ENCODE measurements at regions not wholly inside any gene's neighbourhood (a gene's known extent, or its start where the extent isn't known, plus 50 kb on each side); places are given as distances from the start of the nearest gene placed in this dataset.
"Not testable (repeated sequence)": the region's sequence is repeated elsewhere in the genome, so short reads cannot be mapped to it uniquely, and the experiment has no call there.

DNA sequence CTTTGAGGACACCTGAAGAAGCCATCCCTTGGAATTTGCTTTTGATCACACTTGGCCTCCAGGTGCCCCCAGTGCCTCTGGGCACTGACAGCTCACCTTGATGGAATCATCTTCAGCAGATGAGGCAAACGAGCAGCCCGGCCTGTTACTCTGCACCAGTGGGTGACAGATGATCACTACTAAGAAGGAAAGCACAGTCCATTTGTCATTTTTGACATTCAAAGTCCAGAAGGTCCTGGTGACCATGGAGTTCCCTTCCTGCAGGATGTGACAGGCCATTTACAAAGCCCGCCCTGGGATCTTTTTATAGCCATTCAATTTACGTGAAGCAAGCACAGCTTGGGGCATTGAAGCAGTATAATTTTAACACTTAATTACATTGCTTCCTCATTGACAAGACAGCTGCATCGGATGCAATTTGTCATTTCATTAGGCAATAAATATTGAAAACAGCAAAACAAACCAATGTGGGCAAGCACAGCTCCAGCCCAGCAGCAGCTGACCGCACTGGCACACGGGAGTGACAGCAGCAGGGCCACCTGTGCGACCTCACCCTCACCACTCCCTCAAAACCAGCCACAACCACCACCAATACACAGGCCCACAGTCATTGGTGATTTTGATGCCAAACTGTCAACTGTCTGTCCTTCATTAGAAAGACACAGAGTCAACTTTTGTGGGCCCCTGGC, 76.0 kb upstream of the SLC66A3 start:
- no peaks in the 10 kb centered on the region for H3K9me3 ChIP-seq (ENCODE audit: low read length)
- H3K27me3 ChIP-seq (ENCODE audit: control insufficient read depth in 1 of 2, insufficient read depth in 2 of 2, low read length in 2 of 2) = no peaks in the 10 kb centered on the region
- H3K4me3 ChIP-seq (ENCODE audit: low read depth in 1 of 2, low read length in 2 of 2) = no peak overlapping the region
- no peaks in the 10 kb centered on the region for H3K36me3 ChIP-seq (ENCODE audit: insufficient read depth, low read length)
- H3K9ac ChIP-seq (ENCODE audit: low read length) = no peak overlapping the region
- H3K27ac ChIP-seq (ENCODE audit: low read depth, low read length) = no peak overlapping the region
- no peaks in the 10 kb centered on the region for H3K4me1 ChIP-seq (ENCODE audit: insufficient read depth, low read length)

DNA sequence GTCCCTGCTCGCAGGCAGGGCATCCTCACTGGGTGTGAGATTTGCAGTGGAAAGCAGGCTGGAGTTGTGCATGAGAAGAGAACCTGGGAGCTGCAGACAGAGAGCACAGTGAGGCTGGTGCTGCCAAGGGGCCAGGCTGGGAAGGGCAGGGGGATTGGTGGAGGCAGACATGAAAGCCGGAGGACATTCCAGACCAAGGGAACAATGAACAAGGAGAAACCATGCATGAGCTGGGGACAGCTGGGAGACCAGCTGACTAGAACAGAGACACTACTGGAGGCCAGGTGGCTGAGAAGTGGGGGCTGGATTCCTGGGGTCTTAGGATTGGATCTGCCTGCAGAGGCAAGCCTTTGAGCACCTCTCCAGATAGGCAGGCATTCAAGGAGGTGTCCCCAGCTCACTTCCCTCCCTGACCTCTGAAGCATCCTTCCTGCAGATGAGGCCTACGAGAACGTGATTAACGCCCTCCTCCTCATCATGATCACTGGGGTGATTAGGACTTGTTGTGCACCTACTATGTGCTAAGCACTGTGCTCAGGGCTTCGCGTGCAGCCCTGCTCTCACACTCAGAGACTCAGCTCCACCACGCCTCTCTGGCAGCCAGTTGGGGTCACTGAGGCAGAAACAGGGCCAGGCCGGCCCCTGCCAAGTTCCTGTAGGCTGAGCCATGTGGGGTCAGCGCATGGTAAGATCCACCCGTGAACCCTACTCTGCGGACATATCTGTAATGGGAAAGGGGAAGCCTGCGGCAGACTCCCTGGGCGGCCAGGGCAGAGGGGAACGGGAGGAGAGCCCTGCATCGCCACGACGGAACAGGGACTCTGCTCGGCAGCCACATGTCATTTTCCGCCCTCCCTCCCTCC, 74.8 kb upstream of the SLC66A3 start:
- Histone ChIP-seq H3K9me3 (ENCODE audit: low read length) (no peaks in the 10 kb centered on the region), H3K4me3 (ENCODE audit: low read depth in 1 of 2, low read length in 2 of 2) (no peak overlapping the region), H3K27ac (ENCODE audit: low read depth, low read length) (no peak overlapping the region), H3K9ac (ENCODE audit: low read length) (no peak overlapping the region), H3K4me1 (ENCODE audit: insufficient read depth, low read length) (no peaks in the 10 kb centered on the region), H3K27me3 (ENCODE audit: control insufficient read depth in 1 of 2, insufficient read depth in 2 of 2, low read length in 2 of 2) (no peaks in the 10 kb centered on the region), H3K36me3 (ENCODE audit: insufficient read depth, low read length) (no peaks in the 10 kb centered on the region)

GRCh38 chr2:11082880-11083279, 72.4 kb upstream of the SLC66A3 start:
- H3K27me3 ChIP-seq (ENCODE audit: control insufficient read depth in 1 of 2, insufficient read depth in 2 of 2, low read length in 2 of 2) = no peaks in the 10 kb centered on the region
- H3K4me1 ChIP-seq (ENCODE audit: insufficient read depth, low read length) = no peaks in the 10 kb centered on the region
- H3K36me3 ChIP-seq (ENCODE audit: insufficient read depth, low read length) = no peaks in the 10 kb centered on the region
- no peak overlapping the region for H3K9ac ChIP-seq (ENCODE audit: low read length)
- no peak overlapping the region for H3K27ac ChIP-seq (ENCODE audit: low read depth, low read length)
- no peak overlapping the region for H3K4me3 ChIP-seq (ENCODE audit: low read depth in 1 of 2, low read length in 2 of 2)
- H3K9me3 ChIP-seq (ENCODE audit: low read length) = no peaks in the 10 kb centered on the region

GRCh38 chr2:11088821-11089220, 66.4 kb upstream of the SLC66A3 start:
- not testable (repeated sequence) for H3K36me3 ChIP-seq (ENCODE audit: insufficient read depth, low read length)

GRCh38 chr2:11090187-11090586, 65.1 kb upstream of the SLC66A3 start:
- Histone ChIP-seq H3K27ac (ENCODE audit: low read depth, low read length) (no peak overlapping the region), H3K4me3 (ENCODE audit: low read depth in 1 of 2, low read length in 2 of 2) (no peak overlapping the region), H3K4me1 (ENCODE audit: insufficient read depth, low read length) (no peaks in the 10 kb centered on the region), H3K9me3 (ENCODE audit: low read length) (no peaks in the 10 kb centered on the region), H3K27me3 (ENCODE audit: control insufficient read depth in 1 of 2, insufficient read depth in 2 of 2, low read length in 2 of 2) (no peaks in the 10 kb centered on the region), H3K9ac (ENCODE audit: low read length) (no peak overlapping the region), H3K36me3 (ENCODE audit: insufficient read depth, low read length) (no peaks in the 10 kb centered on the region)

More at GRCh38 chr2:11088821-11089220, 66.4 kb upstream of the SLC66A3 start:
- H3K27me3 ChIP-seq (ENCODE audit: control insufficient read depth in 1 of 2, insufficient read depth in 2 of 2, low read length in 2 of 2); H3K4me1 ChIP-seq (ENCODE audit: insufficient read depth, low read length); H3K9me3 ChIP-seq (ENCODE audit: low read length); H3K9ac ChIP-seq (ENCODE audit: low read length); H3K27ac ChIP-seq (ENCODE audit: low read depth, low read length); H3K4me3 ChIP-seq (ENCODE audit: low read depth in 1 of 2, low read length in 2 of 2): not testable (repeated sequence)

DNA sequence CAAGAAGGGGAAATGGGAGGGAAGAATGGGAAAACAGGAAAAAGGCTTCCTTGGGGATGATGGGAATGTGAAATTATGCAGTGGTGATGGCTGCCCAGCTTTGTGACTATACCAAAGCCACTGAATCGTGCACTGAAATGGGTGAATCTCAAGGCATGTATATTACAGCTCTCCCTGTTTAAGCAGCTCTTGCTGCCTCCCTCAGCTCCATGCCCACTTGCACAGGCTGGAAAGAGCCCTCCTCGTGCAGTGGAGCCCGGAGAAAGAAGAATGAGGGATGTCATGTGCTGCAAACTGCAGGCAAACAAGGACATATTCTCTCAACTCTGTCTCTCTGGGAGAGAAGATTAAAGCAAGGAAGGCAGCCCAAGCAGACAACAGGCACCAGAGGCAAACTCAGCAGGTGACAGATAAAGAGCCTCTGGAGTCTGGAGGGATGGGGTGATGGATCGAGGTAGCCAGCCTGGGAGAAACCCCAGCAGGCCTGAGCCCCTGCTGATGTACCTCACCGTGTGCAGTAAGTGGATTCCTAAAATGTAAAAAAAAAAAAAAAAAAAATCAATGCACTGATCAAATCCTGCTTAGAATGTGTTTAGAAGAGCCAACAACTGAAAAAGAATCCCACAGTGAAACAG, 62.4 kb upstream of the SLC66A3 start:
- H3K27me3 ChIP-seq (ENCODE audit: control insufficient read depth in 1 of 2, insufficient read depth in 2 of 2, low read length in 2 of 2) = no peaks in the 10 kb centered on the region
- H3K9me3 ChIP-seq (ENCODE audit: low read length) = no peaks in the 10 kb centered on the region
- H3K9ac ChIP-seq (ENCODE audit: low read length) = no peak overlapping the region
- H3K4me3 ChIP-seq (ENCODE audit: low read depth in 1 of 2, low read length in 2 of 2) = no peak overlapping the region
- H3K4me1 ChIP-seq (ENCODE audit: insufficient read depth, low read length) = no peaks in the 10 kb centered on the region
- H3K27ac ChIP-seq (ENCODE audit: low read depth, low read length) = no peak overlapping the region
- no peaks in the 10 kb centered on the region for H3K36me3 ChIP-seq (ENCODE audit: insufficient read depth, low read length)

DNA sequence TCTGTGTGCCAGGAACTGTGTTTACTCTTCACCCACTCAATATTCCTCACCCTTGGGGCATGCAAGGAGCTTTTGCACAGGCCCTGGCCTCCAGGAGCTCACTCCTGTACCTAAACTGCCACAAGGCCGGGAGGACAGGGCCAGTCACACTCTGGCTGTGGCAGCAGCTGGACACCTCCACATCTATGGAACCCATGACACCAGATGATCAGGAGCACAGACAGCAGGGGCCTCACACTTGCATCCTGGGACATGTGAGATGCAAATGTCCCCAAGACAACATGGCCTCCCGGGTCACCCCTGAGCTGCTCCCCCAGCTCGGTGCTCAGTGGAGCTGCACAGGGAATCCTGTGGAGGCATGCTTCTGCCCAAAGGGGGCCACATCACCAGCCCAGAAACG, 61.8 kb upstream of the SLC66A3 start:
- Histone ChIP-seq H3K36me3 (ENCODE audit: insufficient read depth, low read length) (no peaks in the 10 kb centered on the region), H3K4me3 (ENCODE audit: low read depth in 1 of 2, low read length in 2 of 2) (no peak overlapping the region), H3K4me1 (ENCODE audit: insufficient read depth, low read length) (no peaks in the 10 kb centered on the region), H3K27ac (ENCODE audit: low read depth, low read length) (no peak overlapping the region), H3K9me3 (ENCODE audit: low read length) (no peaks in the 10 kb centered on the region), H3K27me3 (ENCODE audit: control insufficient read depth in 1 of 2, insufficient read depth in 2 of 2, low read length in 2 of 2) (no peaks in the 10 kb centered on the region), H3K9ac (ENCODE audit: low read length) (no peak overlapping the region)

DNA sequence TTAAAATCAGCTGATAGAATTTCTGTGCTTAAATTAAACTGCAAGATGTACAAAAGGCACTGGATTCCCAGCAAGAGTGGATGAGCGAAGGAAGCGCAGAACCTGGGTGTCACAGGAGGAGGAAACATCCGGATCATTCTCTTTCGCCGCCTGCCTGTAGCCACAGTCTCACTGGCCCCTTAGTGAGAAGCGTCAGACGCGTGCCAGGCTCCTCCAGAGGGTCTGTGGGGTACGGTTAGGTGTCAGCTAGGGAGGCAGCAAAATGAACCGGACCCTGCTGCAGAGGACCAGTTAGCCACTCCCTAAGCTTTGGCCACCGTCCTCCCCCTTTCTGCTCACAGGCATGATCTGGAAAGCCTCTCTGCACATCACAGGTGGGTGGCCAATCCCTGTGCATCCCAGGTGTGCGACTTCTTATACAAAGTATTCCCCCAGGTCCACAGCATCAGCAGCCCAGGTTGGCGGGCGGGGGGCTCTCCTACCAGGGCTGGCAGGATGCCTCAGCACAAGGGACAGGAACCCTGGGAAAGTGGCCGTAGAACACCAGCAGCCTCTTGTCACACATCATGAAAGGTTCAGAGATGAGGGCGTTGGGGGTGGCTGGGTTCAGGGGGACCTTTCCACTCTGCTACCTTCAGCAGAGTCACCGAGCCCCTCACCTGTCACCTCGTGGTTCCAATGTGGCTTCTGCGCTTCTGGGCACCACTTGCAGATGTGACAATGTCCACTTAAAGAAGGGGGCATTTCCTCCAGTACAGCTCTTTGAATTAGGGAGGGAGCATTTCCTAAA, 61.1 kb upstream of the SLC66A3 start:
- no peaks in the 10 kb centered on the region for H3K27me3 ChIP-seq (ENCODE audit: control insufficient read depth in 1 of 2, insufficient read depth in 2 of 2, low read length in 2 of 2)
- no peak overlapping the region for H3K9ac ChIP-seq (ENCODE audit: low read length)
- H3K9me3 ChIP-seq (ENCODE audit: low read length) = no peaks in the 10 kb centered on the region

GRCh38 chr2:11096591-11096990, 58.7 kb upstream of the SLC66A3 start:
- Histone ChIP-seq H3K4me1 (ENCODE audit: insufficient read depth, low read length) (no peaks in the 10 kb centered on the region), H3K36me3 (ENCODE audit: insufficient read depth, low read length) (no peaks in the 10 kb centered on the region), H3K27ac (ENCODE audit: low read depth, low read length) (no peak overlapping the region), H3K9me3 (ENCODE audit: low read length) (no peaks in the 10 kb centered on the region), H3K9ac (ENCODE audit: low read length) (no peak overlapping the region), H3K27me3 (ENCODE audit: control insufficient read depth in 1 of 2, insufficient read depth in 2 of 2, low read length in 2 of 2) (no peaks in the 10 kb centered on the region), H3K4me3 (ENCODE audit: low read depth in 1 of 2, low read length in 2 of 2) (no peak overlapping the region)

More for the DNA sequence above, 61.1 kb upstream of the SLC66A3 start:
- H3K4me3 ChIP-seq (ENCODE audit: low read depth in 1 of 2, low read length in 2 of 2) = no peak overlapping the region
- no peak overlapping the region for H3K27ac ChIP-seq (ENCODE audit: low read depth, low read length)
- H3K36me3 ChIP-seq (ENCODE audit: insufficient read depth, low read length) = no peaks in the 10 kb centered on the region
- H3K4me1 ChIP-seq (ENCODE audit: insufficient read depth, low read length) = no peaks in the 10 kb centered on the region

DNA sequence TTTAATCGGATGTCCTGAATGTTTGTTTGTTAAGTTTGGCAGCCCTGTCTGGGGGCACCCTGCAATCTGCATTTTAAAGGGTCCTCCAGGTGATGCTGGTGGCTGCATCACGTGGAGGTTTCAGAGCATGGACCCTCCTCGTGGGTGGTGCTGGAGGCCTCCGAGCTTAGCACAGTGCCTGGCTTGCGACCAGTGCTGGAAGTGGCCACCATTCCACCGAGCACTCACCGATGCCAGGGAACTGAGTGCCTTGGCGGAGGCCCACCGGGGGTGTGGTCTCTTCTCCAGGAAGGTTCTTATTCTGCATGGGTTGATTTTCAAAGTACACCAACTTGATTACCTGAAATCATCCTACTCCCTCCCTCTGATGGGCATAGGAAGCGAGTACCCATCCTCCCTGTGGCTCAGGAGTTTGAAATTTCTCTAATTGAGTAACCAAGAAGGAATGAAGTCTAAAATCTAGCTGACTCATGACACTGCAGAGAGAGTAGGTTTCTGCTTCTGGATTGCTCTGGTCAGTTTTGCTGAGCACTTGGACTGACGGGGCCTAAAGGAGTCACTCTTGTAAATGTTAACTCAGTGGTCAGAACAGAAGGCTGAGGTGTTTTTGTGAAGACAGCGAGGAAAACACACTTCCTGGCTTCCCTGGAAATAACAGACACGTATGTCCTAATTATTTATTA, 58.1 kb upstream of the SLC66A3 start:
- Histone ChIP-seq H3K9me3 (ENCODE audit: low read length) (no peaks in the 10 kb centered on the region), H3K36me3 (ENCODE audit: insufficient read depth, low read length) (no peaks in the 10 kb centered on the region), H3K4me3 (ENCODE audit: low read depth in 1 of 2, low read length in 2 of 2) (no peak overlapping the region), H3K27ac (ENCODE audit: low read depth, low read length) (no peak overlapping the region), H3K4me1 (ENCODE audit: insufficient read depth, low read length) (no peaks in the 10 kb centered on the region), H3K27me3 (ENCODE audit: control insufficient read depth in 1 of 2, insufficient read depth in 2 of 2, low read length in 2 of 2) (no peaks in the 10 kb centered on the region), H3K9ac (ENCODE audit: low read length) (no peak overlapping the region)

Data from muscle layer of colon (tissue), 2 donors.